SK-N-SH (cell line): ENCODE measurements at regions not wholly inside any gene's neighbourhood (a gene's known extent, or its start where the extent isn't known, plus 50 kb on each side); places are given as distances from the start of the nearest gene placed in this dataset.

Source experiments
- CTCF ChIA-PET: fragments of 300-600, 350-600 bp; formaldehyde crosslinking; extraction: SDS; loops from one replicate; lab custom pipeline; 2021; lab: Yijun Ruan, JAX
- POLR2A ChIA-PET: fragments of 350-600 bp; sonication (Branson Sonifier 250); formaldehyde crosslinking; extraction: SDS; loops from one replicate; lab custom pipeline; 2020; ENCODE audit warnings: antibody characterized with exemption, inconsistent platforms; lab: Yijun Ruan, JAX
- DNase-seq: peaks from one replicate; pipeline ENCODE4 v3.0.0; 2012
- H2AFZ ChIP-seq: fragments of 200-600 bp; sonication (generic); 2 replicates; pipeline ENCODE4 v1.8.1; 2016; ENCODE audit warnings: antibody characterized with exemption, mild to moderate bottlenecking, low read depth
- H3F3A ChIP-seq: fragments of 200-600 bp; sonication (generic); replicated peaks from 2 replicates; pipeline ENCODE3; 2016; ENCODE audit warnings: antibody characterized with exemption, mild to moderate bottlenecking; ENCODE audit not compliant: insufficient read depth
- H3K27ac ChIP-seq, 2 experiments: fragments of 200-500 bp in 1 of 2; fragments of 200-600 bp in 1 of 2; sonication (Bioruptor generic) in 1 of 2; sonication (generic), shearing (Covaris generic) in 1 of 2; 2 replicates each; pipeline versions ENCODE4 v1.5.1 to v1.6.1; 2014 to 2016; ENCODE audit warnings: low read depth in 2 of 2, inconsistent platforms in 1 of 2, low read length in 1 of 2, mild to moderate bottlenecking in 1 of 2, mixed read lengths in 1 of 2
- H3K27me3 ChIP-seq: fragments of 200-600 bp; sonication (generic), shearing (Covaris generic); 2 replicates; pipeline ENCODE4 v1.6.1; 2016; ENCODE audit warnings: mixed run types; ENCODE audit not compliant: insufficient read depth
- H3K36me3 ChIP-seq, 2 experiments: fragments of 200-500 bp in 1 of 2; fragments of 200-600 bp in 1 of 2; sonication (Bioruptor generic) in 1 of 2; sonication (generic) in 1 of 2; replicated peaks in 1 of 2; 2 replicates each; pipeline versions ENCODE3 to v1.5.1; 2014 to 2016; ENCODE audit warnings: low read length in 1 of 2, mild to moderate bottlenecking in 1 of 2; ENCODE audit not compliant: insufficient read depth in 2 of 2, control insufficient read depth in 1 of 2
- H3K4me1 ChIP-seq, 2 experiments: fragments of 200-500 bp in 1 of 2; fragments of 200-600 bp in 1 of 2; sonication (Bioruptor generic) in 1 of 2; sonication (generic), shearing (Covaris generic) in 1 of 2; 2 replicates each; pipeline versions ENCODE4 v1.5.1 to v1.6.1; 2014 to 2016; ENCODE audit warnings: low read depth in 1 of 2, low read length in 1 of 2, mixed run types in 1 of 2; ENCODE audit not compliant: insufficient read depth in 2 of 2, control insufficient read depth in 1 of 2
- H3K4me2 ChIP-seq: fragments of 200-600 bp; sonication (generic), shearing (Covaris generic); 2 replicates; pipeline ENCODE4 v1.6.1; 2017; ENCODE audit warnings: mixed run types
- H3K4me3 ChIP-seq, 2 experiments: fragments of 200-500 bp in 1 of 2; fragments of 200-600 bp in 1 of 2; sonication (Bioruptor generic) in 1 of 2; sonication (generic), shearing (Covaris generic) in 1 of 2; 2 replicates each; pipeline versions ENCODE4 v1.5.1 to v1.8.1; 2014 to 2016; ENCODE audit warnings: low read depth in 2 of 2, inconsistent platforms in 1 of 2, low read length in 1 of 2, mild to moderate bottlenecking in 1 of 2, mixed read lengths in 1 of 2, moderate library complexity in 1 of 2
- H3K79me2 ChIP-seq: fragments of 200-600 bp; sonication (generic); 2 replicates; pipeline ENCODE4 v1.8.1; 2017; ENCODE audit warnings: mild to moderate bottlenecking; ENCODE audit not compliant: insufficient read depth
- H3K9ac ChIP-seq: fragments of 200-600 bp; sonication (generic); 2 replicates; pipeline ENCODE4 v1.6.1; 2017; ENCODE audit warnings: mixed run types
- H3K9me2 ChIP-seq: fragments of 200-600 bp; sonication (generic); 2 replicates; pipeline ENCODE4 v1.6.1; 2017; ENCODE audit warnings: mixed run types
- H3K9me3 ChIP-seq: fragments of 200-600 bp; sonication (generic); 2 replicates; pipeline ENCODE4 v1.6.1; 2017; ENCODE audit warnings: mixed run types, mild to moderate bottlenecking, moderate library complexity
- H4K20me1 ChIP-seq: fragments of 200-600 bp; sonication (generic); 2 replicates; pipeline ENCODE4 v1.6.1; 2017; ENCODE audit warnings: mild to moderate bottlenecking, mixed run types; ENCODE audit not compliant: insufficient read depth
- ELF1 ChIP-seq: IDR thresholded peaks from 2 replicates; pipeline ENCODE4 v1.4.0; 2012
- FOSL2 ChIP-seq: IDR thresholded peaks from 2 replicates; pipeline ENCODE4 v1.4.0; 2012; ENCODE audit warnings: low read depth, mild to moderate bottlenecking, moderate library complexity, borderline replicate concordance
- GABPA ChIP-seq: IDR thresholded peaks from 2 replicates; pipeline ENCODE4 v1.4.0; 2012; ENCODE audit warnings: low read depth, mild to moderate bottlenecking
- GATA2 ChIP-seq: sonication (generic); formaldehyde crosslinking; IDR thresholded peaks from 2 replicates; pipeline ENCODE4 v1.5.0; 2020; ENCODE audit warnings: mild to moderate bottlenecking, missing genetic modification reagents
- JUND ChIP-seq: IDR thresholded peaks from 2 replicates; pipeline ENCODE4 v1.4.0; 2012
- MEF2A ChIP-seq: IDR thresholded peaks from 2 replicates; pipeline ENCODE4 v1.4.0; 2012; ENCODE audit warnings: low read depth, borderline replicate concordance
- POLR2AphosphoS5 ChIP-seq: IDR thresholded peaks from 2 replicates; pipeline ENCODE4 v1.6.1; 2012; ENCODE audit warnings: low read depth, low read length
- RXRA ChIP-seq: IDR thresholded peaks from 2 replicates; pipeline ENCODE4 v1.4.0; 2012; ENCODE audit warnings: low read depth, mild to moderate bottlenecking, borderline replicate concordance
- SIN3A ChIP-seq: IDR thresholded peaks from 2 replicates; pipeline ENCODE4 v1.6.1; 2012; ENCODE audit warnings: low read depth, mild to moderate bottlenecking, low read length, moderate library complexity, borderline replicate concordance
- SMC3 ChIP-seq: IDR thresholded peaks from 2 replicates; pipeline ENCODE4 v1.6.1; 2012; ENCODE audit warnings: low read depth, low read length, improper control_type of control experiment
- YY1 ChIP-seq: IDR thresholded peaks from 2 replicates; pipeline ENCODE4 v1.4.0; 2012; ENCODE audit warnings: low read depth, mild to moderate bottlenecking
- WGBS: methylation state at CpG from one replicate; pipeline ENCODE4 v1.1.6; 2017; ENCODE audit warnings: low lambda C conversion rate; 5-methylcytosine and 5-hydroxymethylcytosine counted together
- TF ChIP-seq, protein P1 (sequence below): fragments of 150-350 bp; IDR thresholded peaks from 2 replicates; pipeline ENCODE4 v1.6.1; 2017; ENCODE audit warnings: antibody characterized with exemption, low read length, low read depth, borderline replicate concordance
- TF ChIP-seq, protein P2 (sequence below): IDR thresholded peaks from 2 replicates; pipeline ENCODE4 v1.4.0; 2012; ENCODE audit warnings: low read depth, borderline replicate concordance
- TF ChIP-seq, protein P3 (sequence below): IDR thresholded peaks from 2 replicates; pipeline ENCODE4 v1.4.0; 2012; ENCODE audit warnings: low read depth, borderline replicate concordance
- TF ChIP-seq, protein P4 (sequence below): fragments of 150-350 bp; IDR thresholded peaks from 2 replicates; pipeline ENCODE4 v1.6.1; 2016; ENCODE audit warnings: mild to moderate bottlenecking, low read depth, low read length

DNA sequence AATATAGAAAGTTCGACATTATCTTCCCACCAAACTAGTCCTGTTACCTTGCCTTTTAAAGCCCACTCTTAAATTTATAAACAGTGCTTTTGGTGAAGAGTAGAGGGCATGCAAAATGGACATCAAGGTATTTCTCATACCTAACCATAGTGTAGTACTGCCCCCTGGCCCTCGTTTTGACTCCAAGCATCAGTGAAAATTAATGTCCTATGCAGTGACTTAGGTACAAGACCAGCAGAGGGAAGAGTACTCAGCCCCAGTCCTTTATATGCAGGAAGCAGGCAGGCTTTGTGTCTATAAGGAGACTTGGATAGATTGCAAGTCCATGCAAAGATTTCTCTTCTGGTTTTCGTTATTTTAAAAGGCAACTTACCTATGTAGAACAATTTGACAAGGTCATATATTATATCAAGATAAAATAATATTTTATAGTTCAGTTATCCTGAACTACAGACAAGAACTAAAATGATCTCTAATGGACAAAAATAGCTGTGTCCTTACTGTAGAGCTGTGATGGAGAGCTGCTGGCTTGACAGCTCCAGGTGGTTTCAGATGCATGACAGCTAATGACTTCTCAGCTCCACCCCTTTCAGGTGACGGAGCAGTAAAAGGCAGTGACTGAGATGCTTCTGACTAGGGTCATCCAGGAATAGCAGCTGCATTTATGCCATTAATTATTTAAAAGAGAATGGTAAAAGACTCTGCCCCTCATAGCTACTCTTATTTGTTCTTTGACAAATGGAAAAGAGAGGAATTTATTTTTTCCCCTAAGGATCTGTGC is 646.1 kb downstream of the SQOR start (continued):
- TF ChIP-seq, protein P1, sequence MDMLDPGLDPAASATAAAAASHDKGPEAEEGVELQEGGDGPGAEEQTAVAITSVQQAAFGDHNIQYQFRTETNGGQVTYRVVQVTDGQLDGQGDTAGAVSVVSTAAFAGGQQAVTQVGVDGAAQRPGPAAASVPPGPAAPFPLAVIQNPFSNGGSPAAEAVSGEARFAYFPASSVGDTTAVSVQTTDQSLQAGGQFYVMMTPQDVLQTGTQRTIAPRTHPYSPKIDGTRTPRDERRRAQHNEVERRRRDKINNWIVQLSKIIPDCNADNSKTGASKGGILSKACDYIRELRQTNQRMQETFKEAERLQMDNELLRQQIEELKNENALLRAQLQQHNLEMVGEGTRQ: no peak
- TF ChIP-seq SMC3 (peak; percentile 57; the same call in 1 of the 2 replicates), POLR2AphosphoS5 (no peak), ELF1 (no peak), FOSL2 (no peak), YY1 (no peak), JUND (no peak), GATA2 (CRISPR knock-in tag) (no peak)
- TF ChIP-seq, protein P2, sequence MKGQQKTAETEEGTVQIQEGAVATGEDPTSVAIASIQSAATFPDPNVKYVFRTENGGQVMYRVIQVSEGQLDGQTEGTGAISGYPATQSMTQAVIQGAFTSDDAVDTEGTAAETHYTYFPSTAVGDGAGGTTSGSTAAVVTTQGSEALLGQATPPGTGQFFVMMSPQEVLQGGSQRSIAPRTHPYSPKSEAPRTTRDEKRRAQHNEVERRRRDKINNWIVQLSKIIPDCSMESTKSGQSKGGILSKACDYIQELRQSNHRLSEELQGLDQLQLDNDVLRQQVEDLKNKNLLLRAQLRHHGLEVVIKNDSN: no peak
- TF ChIP-seq, protein P3, sequence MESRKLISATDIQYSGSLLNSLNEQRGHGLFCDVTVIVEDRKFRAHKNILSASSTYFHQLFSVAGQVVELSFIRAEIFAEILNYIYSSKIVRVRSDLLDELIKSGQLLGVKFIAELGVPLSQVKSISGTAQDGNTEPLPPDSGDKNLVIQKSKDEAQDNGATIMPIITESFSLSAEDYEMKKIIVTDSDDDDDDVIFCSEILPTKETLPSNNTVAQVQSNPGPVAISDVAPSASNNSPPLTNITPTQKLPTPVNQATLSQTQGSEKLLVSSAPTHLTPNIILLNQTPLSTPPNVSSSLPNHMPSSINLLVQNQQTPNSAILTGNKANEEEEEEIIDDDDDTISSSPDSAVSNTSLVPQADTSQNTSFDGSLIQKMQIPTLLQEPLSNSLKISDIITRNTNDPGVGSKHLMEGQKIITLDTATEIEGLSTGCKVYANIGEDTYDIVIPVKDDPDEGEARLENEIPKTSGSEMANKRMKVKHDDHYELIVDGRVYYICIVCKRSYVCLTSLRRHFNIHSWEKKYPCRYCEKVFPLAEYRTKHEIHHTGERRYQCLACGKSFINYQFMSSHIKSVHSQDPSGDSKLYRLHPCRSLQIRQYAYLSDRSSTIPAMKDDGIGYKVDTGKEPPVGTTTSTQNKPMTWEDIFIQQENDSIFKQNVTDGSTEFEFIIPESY: no peak

DNA sequence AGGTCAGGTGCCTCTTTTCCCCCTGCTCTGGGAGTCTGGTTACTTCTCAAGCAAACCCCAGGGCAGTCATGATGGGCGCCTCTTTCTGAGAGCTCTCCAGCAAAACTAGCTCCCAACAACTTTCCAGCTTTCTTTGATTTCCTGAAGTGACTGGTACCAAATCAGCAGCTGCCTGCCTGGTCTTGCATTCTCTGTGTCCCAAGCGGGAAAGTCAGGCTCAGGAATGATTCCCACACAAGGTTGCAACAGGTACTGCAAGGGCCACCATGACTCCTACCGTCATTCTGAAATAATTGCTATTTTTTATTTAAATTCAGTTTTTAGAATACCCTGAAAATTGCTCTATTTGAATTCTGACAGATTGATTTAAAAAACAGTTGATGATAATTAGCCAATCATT is 658.7 kb downstream of the SQOR start:
- Histone ChIP-seq H3K9ac (no peak overlapping the region), H2AFZ (no peak overlapping the region), H3K79me2 (no peaks in the 10 kb centered on the region)
- CTCF ChIA-PET: interaction anchor here (1.5 to 2.0 kb wide), 3 partner anchors 14 to 498 kb away, joined by 4 to 6 read pairs (median 5); no protein-coding TSS in a partner anchor
- no peak for TF ChIP-seq MEF2A
- TF ChIP-seq, protein P4, sequence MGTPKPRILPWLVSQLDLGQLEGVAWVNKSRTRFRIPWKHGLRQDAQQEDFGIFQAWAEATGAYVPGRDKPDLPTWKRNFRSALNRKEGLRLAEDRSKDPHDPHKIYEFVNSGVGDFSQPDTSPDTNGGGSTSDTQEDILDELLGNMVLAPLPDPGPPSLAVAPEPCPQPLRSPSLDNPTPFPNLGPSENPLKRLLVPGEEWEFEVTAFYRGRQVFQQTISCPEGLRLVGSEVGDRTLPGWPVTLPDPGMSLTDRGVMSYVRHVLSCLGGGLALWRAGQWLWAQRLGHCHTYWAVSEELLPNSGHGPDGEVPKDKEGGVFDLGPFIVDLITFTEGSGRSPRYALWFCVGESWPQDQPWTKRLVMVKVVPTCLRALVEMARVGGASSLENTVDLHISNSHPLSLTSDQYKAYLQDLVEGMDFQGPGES: no peak
- TF ChIP-seq SIN3A: no peak
- no peak for TF ChIP-seq SMC3
- TF ChIP-seq GABPA: no peak
- TF ChIP-seq RXRA: no peak
- TF ChIP-seq, protein P1: no peak
- TF ChIP-seq, all 33 proteins: peak for 0
- H3K9me2 ChIP-seq: no peaks in the 10 kb centered on the region
- H3K4me2 ChIP-seq: no peak overlapping the region
- DNase-seq: no peak
- H3K4me1 ChIP-seq: peaks cover 0 to 3% of the 10 kb centered on the region in 2 experiments; a peak in 1 of 4 replicates
- H3K27me3 ChIP-seq: no peaks in the 10 kb centered on the region
- no peaks in the 10 kb centered on the region for H3K36me3 ChIP-seq
- H3K4me3 ChIP-seq: no peak overlapping the region
- no peaks in the 10 kb centered on the region for H3K9me3 ChIP-seq
- H4K20me1 ChIP-seq: no peaks in the 10 kb centered on the region
- H3K27ac ChIP-seq: no peak overlapping the region
- POLR2A ChIA-PET: no interaction called here
- 44% methylated on average over 3 of the region's 3 CpGs for WGBS
- H3F3A ChIP-seq: no peaks in the 10 kb centered on the region
